PFSK-1 (cell line): ENCODE measurements at regions not wholly inside any gene's neighbourhood (a gene's known extent, or its start where the extent isn't known, plus 50 kb on each side); places are given as distances from the start of the nearest gene placed in this dataset.

Experiments
- POLR2AphosphoS5 ChIP-seq: IDR thresholded peaks from 2 replicates; pipeline ENCODE4 v1.6.1; 2012; ENCODE audit warnings: low read depth, mild to moderate bottlenecking, control low read depth, low read length, moderate library complexity
- REST ChIP-seq, 2 experiments: IDR thresholded peaks; 2 replicates each; pipeline versions ENCODE4 v1.6.1 to v1.8.0; 2011 to 2012; ENCODE audit warnings: low read depth in 2 of 2, low read length in 2 of 2, control low read depth in 1 of 2, inconsistent platforms in 1 of 2, mild to moderate bottlenecking in 1 of 2, moderate library complexity in 1 of 2; ENCODE audit not compliant: insufficient read depth in 1 of 2
- SIN3A ChIP-seq: IDR thresholded peaks from 2 replicates; pipeline ENCODE4 v1.6.1; 2012; ENCODE audit warnings: mild to moderate bottlenecking, low read length, moderate library complexity, borderline replicate concordance; ENCODE audit not compliant: insufficient read depth
- TAF1 ChIP-seq: IDR thresholded peaks from 2 replicates; pipeline ENCODE4 v1.6.1; 2012; ENCODE audit warnings: low read length, control low read depth, borderline replicate concordance; ENCODE audit not compliant: insufficient read depth

DNA sequence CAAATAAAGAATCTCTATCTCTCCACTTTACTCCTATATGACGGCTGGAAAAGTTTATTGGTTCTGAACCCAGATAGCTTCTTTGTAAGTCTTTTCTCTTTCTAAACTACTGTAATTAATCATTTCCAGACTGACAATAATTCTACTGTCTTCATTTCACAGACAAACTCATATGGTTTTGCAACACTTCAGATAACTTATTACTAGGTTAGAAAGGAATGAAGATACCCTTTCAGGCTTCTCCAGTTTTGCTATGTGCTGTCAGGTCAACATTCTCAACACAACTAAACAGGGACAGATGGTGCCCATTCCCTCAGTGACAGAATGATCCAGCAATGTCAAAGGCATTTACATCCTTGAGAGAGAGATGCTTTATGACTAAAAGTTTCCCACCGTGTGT lies 198.5 kb upstream of the ITGA4 start:
- TF ChIP-seq TAF1 (no peak), POLR2AphosphoS5 (no peak), REST (IDR thresholded peaks at IDR 0.05; ENCODE audit: insufficient read depth in 1 of 2, low read depth in 2 of 2, low read length in 2 of 2) (no peak), SIN3A (no peak)
